HCT116 (cell line): ENCODE measurements at regions not wholly inside any gene's neighbourhood (a gene's known extent, or its start where the extent isn't known, plus 50 kb on each side); places are given as distances from the start of the nearest gene placed in this dataset.
"Not testable (repeated sequence)": the region's sequence is repeated elsewhere in the genome, so short reads cannot be mapped to it uniquely, and the experiment has no call there.

Experiments used
- ATAC-seq: fragments of 200-7000 bp; cut with Tn5 transposase; 2 replicates; pipeline ENCODE4 v1.9.1; 2020; ENCODE audit warnings: mild to moderate bottlenecking, moderate library complexity
- BruUV-seq: library from RNA; stranded (reverse); fragments of 400-500 nt; replicated peaks from 2 replicates; lab custom pipeline; 2021; lab: Mats Ljungman, UMichigan
- CTCF ChIA-PET: fragments of 300-600 bp; sonication (Branson Sonifier 250); formaldehyde crosslinking; loops from one replicate; lab custom pipeline; 2021; ENCODE audit warnings: antibody characterized with exemption; lab: Charles Lee
- POLR2A ChIA-PET: fragments of 300-600, 350-600 bp; sonication (Branson Sonifier 250); formaldehyde crosslinking; loops from one replicate; lab custom pipeline; 2021; ENCODE audit warnings: antibody characterized with exemption; lab: Charles Lee
- RAD21 ChIA-PET, 2 experiments: fragments of 300-600 bp; sonication (Branson Sonifier 250); formaldehyde crosslinking; loops; one replicate each; lab custom pipeline; 2023; ENCODE audit warnings: low total read pairs in 2 of 2; ENCODE audit not compliant: uncharacterized antibody in 2 of 2, unreplicated experiment in 2 of 2, low non-redundant PET in 1 of 2; lab: Charles Lee
- DNase-seq: peaks from one replicate; pipeline ENCODE4 v3.0.0-alpha.2; 2010; ENCODE audit warnings: low read depth, low spot score
- H2AFZ ChIP-seq: fragments of 200-600 bp; shearing (Covaris generic), sonication (generic); 2 replicates; pipeline ENCODE4 v1.6.1; 2017; ENCODE audit warnings: low read depth, mixed run types, mixed read lengths, antibody characterized with exemption, low read length; ENCODE audit not compliant: poor library complexity, severe bottlenecking
- H3K27ac ChIP-seq: 2 replicates; pipeline ENCODE4 v1.5.1; 2012; ENCODE audit warnings: low read depth, low read length
- H3K27me3 ChIP-seq: fragments of 200-600 bp; sonication (generic); 2 replicates; pipeline ENCODE4 v1.6.1; 2016; ENCODE audit warnings: mixed run types, low read length, mixed read lengths; ENCODE audit not compliant: insufficient read depth
- H3K36me3 ChIP-seq, 2 experiments: fragments of 200-500 bp in 1 of 2; fragments of 200-600 bp in 1 of 2; sonication (Bioruptor generic) in 1 of 2; sonication (generic) in 1 of 2; 2 replicates each; pipeline versions ENCODE4 v1.5.1 to v1.6.1; 2014 to 2016; ENCODE audit warnings: low read length in 2 of 2, inconsistent platforms in 1 of 2, mixed read lengths in 1 of 2, mixed run types in 1 of 2; ENCODE audit not compliant: insufficient read depth in 2 of 2, control insufficient read depth in 1 of 2
- H3K4me1 ChIP-seq, 2 experiments: fragments of 200-600 bp in 1 of 2; sonication (generic) in 1 of 2; 2 replicates each; pipeline versions ENCODE4 v1.5.1 to v1.6.1; 2012 to 2017; ENCODE audit warnings: low read length in 2 of 2, inconsistent platforms in 1 of 2, mild to moderate bottlenecking in 1 of 2, mixed read lengths in 1 of 2, mixed run types in 1 of 2, moderate library complexity in 1 of 2; ENCODE audit not compliant: insufficient read depth in 2 of 2, control insufficient read depth in 1 of 2
- H3K4me2 ChIP-seq: fragments of 200-600 bp; sonication (generic); 2 replicates; pipeline ENCODE4 v1.6.1; 2017; ENCODE audit warnings: mixed run types, low read length, mixed read lengths
- H3K4me3 ChIP-seq, 2 experiments: fragments of 200-600 bp in 1 of 2; sonication (generic) in 1 of 2; replicated peaks in 1 of 2; 2 replicates each; pipeline ENCODE4 v1.5.1; 2011 to 2016; ENCODE audit warnings: low read length in 2 of 2, control low read depth in 1 of 2, low read depth in 1 of 2, mild to moderate bottlenecking in 1 of 2, mixed read lengths in 1 of 2, mixed run types in 1 of 2
- H3K79me2 ChIP-seq: fragments of 200-600 bp; sonication (generic); 2 replicates; pipeline ENCODE4 v1.6.1; 2017; ENCODE audit warnings: mild to moderate bottlenecking, mixed run types, low read length, moderate library complexity, mixed read lengths; ENCODE audit not compliant: insufficient read depth
- H3K9ac ChIP-seq: fragments of 200-600 bp; sonication (generic); 2 replicates; pipeline ENCODE4 v1.6.1; 2016; ENCODE audit warnings: low read length, mixed read lengths
- H3K9me2 ChIP-seq: fragments of 200-600 bp; sonication (generic), shearing (Covaris generic); 2 replicates; pipeline ENCODE4 v1.6.1; 2017; ENCODE audit warnings: mixed run types, mild to moderate bottlenecking, moderate library complexity; ENCODE audit not compliant: insufficient read depth
- H3K9me3 ChIP-seq, 2 experiments: fragments of 200-500 bp in 1 of 2; fragments of 200-600 bp in 1 of 2; sonication (Bioruptor generic) in 1 of 2; sonication (generic) in 1 of 2; 2 replicates each; pipeline ENCODE4 v1.6.1; 2014 to 2017; ENCODE audit warnings: low read length in 2 of 2, mixed read lengths in 2 of 2, inconsistent platforms in 1 of 2, low read depth in 1 of 2, mild to moderate bottlenecking in 1 of 2, mixed run types in 1 of 2, moderate library complexity in 1 of 2; ENCODE audit not compliant: control insufficient read depth in 1 of 2, insufficient read depth in 1 of 2
- H4K20me1 ChIP-seq: fragments of 200-600 bp; sonication (generic), shearing (Covaris generic); 2 replicates; pipeline ENCODE4 v1.6.1; 2017; ENCODE audit warnings: mixed run types, mild to moderate bottlenecking, moderate library complexity; ENCODE audit not compliant: insufficient read depth
- intact Hi-C: fragments of 100-400 bp; cut with micrococcal nuclease; formaldehyde crosslinking; loops from 2 replicates; pipeline ENCODE4 v1.10.0; 2022

- H3K4me3 ChIP-seq, RAD21 ChIA-PET, H3K27me3 ChIP-seq, H4K20me1 ChIP-seq, H3K4me2 ChIP-seq, H3K79me2 ChIP-seq, H3K9me2 ChIP-seq, ATAC-seq, H3K9me3 ChIP-seq, H2AFZ ChIP-seq, intact Hi-C loops, DNase-seq, H3K27ac ChIP-seq, H3K9ac ChIP-seq, H3K36me3 ChIP-seq, POLR2A ChIA-PET, BruUV-seq, CTCF ChIA-PET, H3K4me1 ChIP-seq: not testable (repeated sequence)
Measured at GRCh38 chr16:16648002-16648401, 269.1 kb downstream of the NPIPA7 start.

- intact Hi-C loops, H3K4me2 ChIP-seq, DNase-seq, H3K9me2 ChIP-seq, H3K27me3 ChIP-seq, H3K27ac ChIP-seq, BruUV-seq, H3K4me1 ChIP-seq, H4K20me1 ChIP-seq, CTCF ChIA-PET, H3K9ac ChIP-seq, H3K9me3 ChIP-seq, H3K36me3 ChIP-seq, RAD21 ChIA-PET, H2AFZ ChIP-seq, H3K4me3 ChIP-seq, POLR2A ChIA-PET, H3K79me2 ChIP-seq, ATAC-seq: not testable (repeated sequence)
Measured at GRCh38 chr16:16672180-16672812, 293.4 kb downstream of the NPIPA7 start.

GRCh38 chr16:16674820-16675219 lies 295.9 kb downstream of the NPIPA7 start:
- H3K4me3 ChIP-seq, CTCF ChIA-PET, H3K27ac ChIP-seq, H3K9me2 ChIP-seq, H3K4me2 ChIP-seq, H3K36me3 ChIP-seq, DNase-seq, ATAC-seq, H3K27me3 ChIP-seq, H3K9ac ChIP-seq, H3K9me3 ChIP-seq, H2AFZ ChIP-seq, H3K79me2 ChIP-seq, POLR2A ChIA-PET, BruUV-seq, H3K4me1 ChIP-seq, intact Hi-C loops, RAD21 ChIA-PET, H4K20me1 ChIP-seq: not testable (repeated sequence)

GRCh38 chr16:16721849-16722248 lies 342.9 kb downstream of the NPIPA7 start:
- H3K27me3 ChIP-seq, H3K4me1 ChIP-seq, RAD21 ChIA-PET, CTCF ChIA-PET, H3K4me2 ChIP-seq, H3K9ac ChIP-seq, intact Hi-C loops, POLR2A ChIA-PET, H4K20me1 ChIP-seq, H3K9me2 ChIP-seq, H3K9me3 ChIP-seq, BruUV-seq, H3K4me3 ChIP-seq, H3K27ac ChIP-seq, H2AFZ ChIP-seq, ATAC-seq, H3K79me2 ChIP-seq, H3K36me3 ChIP-seq, DNase-seq: not testable (repeated sequence)
